ENCODE measurements at regions not wholly inside any gene's neighbourhood (a gene's known extent, or its start where the extent isn't known, plus 50 kb on each side); places are given as distances from the start of the nearest gene placed in this dataset.

DNA sequence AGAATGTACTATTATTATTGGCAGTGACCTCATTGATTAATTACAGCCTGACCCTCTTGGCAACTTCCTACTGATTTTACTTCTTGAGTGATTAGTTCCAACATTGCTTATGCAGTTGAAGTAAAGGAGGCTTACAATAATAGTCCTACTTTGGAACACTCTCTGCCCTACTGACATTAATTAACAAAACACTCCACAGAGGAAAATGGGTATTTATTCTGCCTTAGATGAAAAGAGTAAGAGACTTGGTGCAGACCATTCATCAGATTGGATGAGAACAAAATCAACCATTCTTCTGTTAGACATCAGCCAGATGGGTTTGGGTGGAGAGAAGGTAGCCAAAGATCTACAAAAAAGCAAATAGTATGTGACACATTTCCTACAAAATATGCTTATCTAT is 363.8 kb downstream of the FAT3 start:
- H3K36me3 Mint-ChIP-seq (ENCODE audit: low read depth): no peaks in the 10 kb centered on the region
- peaks cover 4% of the 10 kb centered on the region for H3K9me3 Mint-ChIP-seq (ENCODE audit: low read depth)
- DNase-seq (ENCODE audit: low spot score): no peak
- H3K4me3 Mint-ChIP-seq (ENCODE audit: unreplicated experiment): no peak overlapping the region
- TF ChIP-seq, protein P1, sequence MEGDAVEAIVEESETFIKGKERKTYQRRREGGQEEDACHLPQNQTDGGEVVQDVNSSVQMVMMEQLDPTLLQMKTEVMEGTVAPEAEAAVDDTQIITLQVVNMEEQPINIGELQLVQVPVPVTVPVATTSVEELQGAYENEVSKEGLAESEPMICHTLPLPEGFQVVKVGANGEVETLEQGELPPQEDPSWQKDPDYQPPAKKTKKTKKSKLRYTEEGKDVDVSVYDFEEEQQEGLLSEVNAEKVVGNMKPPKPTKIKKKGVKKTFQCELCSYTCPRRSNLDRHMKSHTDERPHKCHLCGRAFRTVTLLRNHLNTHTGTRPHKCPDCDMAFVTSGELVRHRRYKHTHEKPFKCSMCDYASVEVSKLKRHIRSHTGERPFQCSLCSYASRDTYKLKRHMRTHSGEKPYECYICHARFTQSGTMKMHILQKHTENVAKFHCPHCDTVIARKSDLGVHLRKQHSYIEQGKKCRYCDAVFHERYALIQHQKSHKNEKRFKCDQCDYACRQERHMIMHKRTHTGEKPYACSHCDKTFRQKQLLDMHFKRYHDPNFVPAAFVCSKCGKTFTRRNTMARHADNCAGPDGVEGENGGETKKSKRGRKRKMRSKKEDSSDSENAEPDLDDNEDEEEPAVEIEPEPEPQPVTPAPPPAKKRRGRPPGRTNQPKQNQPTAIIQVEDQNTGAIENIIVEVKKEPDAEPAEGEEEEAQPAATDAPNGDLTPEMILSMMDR (IDR thresholded peaks at IDR 0.05): no peak
- H3K27me3 Mint-ChIP-seq (ENCODE audit: low read depth): no peaks in the 10 kb centered on the region
- no peak overlapping the region for H3K27ac Mint-ChIP-seq (ENCODE audit: unreplicated experiment)
- H3K4me1 Mint-ChIP-seq (ENCODE audit: low read depth): peaks cover 22% of the 10 kb centered on the region

DNA sequence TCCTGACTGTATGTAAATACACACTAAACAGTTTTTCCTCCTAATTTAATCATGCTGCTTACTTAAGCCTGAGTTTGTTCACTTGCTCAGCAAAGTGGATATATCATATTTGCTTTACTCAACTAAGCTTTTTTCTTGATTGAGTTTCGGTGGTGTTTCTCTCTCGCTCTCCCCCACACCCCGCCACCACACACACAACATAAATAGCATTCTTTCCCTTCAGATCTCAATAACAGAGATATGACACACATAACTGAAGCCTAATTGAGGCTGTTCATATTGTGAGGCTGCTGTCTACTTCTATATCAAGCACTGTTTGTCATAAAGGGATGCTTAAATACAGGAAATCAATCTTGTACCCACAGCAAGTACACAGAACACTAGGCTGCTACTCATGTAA is 364.9 kb downstream of the FAT3 start:
- H3K4me3 Mint-ChIP-seq (ENCODE audit: unreplicated experiment): no peak overlapping the region
- H3K9me3 Mint-ChIP-seq (ENCODE audit: low read depth): peaks cover 4% of the 10 kb centered on the region
- TF ChIP-seq, protein P1 (IDR thresholded peaks at IDR 0.05): no peak

DNA sequence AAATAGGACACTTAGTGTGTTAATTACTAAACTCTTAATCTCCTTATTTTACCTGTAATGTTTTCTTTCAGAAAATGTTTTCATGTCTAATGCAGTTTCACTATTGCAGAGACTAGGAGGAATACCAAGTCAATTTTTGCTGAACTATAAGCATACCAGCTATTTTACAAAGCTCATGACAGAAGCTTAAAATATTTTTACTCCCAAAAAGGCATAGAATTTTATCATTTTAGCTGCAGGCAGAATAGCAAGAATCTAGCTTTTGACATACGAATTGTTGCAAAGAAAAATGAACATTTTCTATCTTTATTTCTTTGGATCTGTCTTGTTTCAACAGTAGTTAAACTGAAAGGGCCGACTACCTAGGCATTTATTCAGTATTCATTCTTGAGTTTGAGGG is 366.9 kb downstream of the FAT3 start:
- peaks cover 4% of the 10 kb centered on the region for H3K9me3 Mint-ChIP-seq (ENCODE audit: low read depth)
- H3K27me3 Mint-ChIP-seq (ENCODE audit: low read depth): no peaks in the 10 kb centered on the region
- no peak overlapping the region for H3K4me3 Mint-ChIP-seq (ENCODE audit: unreplicated experiment)
- no peaks in the 10 kb centered on the region for H3K36me3 Mint-ChIP-seq (ENCODE audit: low read depth)
- no peak for DNase-seq (ENCODE audit: low spot score)
- peaks cover 18% of the 10 kb centered on the region for H3K4me1 Mint-ChIP-seq (ENCODE audit: low read depth)
- TF ChIP-seq, protein P1 (IDR thresholded peaks at IDR 0.05): no peak
- H3K27ac Mint-ChIP-seq (ENCODE audit: unreplicated experiment): no peak overlapping the region

More for the DNA sequence above, 364.9 kb downstream of the FAT3 start:
- no peaks in the 10 kb centered on the region for H3K36me3 Mint-ChIP-seq (ENCODE audit: low read depth)
- no peak overlapping the region for H3K27ac Mint-ChIP-seq (ENCODE audit: unreplicated experiment)
- no peaks in the 10 kb centered on the region for H3K27me3 Mint-ChIP-seq (ENCODE audit: low read depth)
- DNase-seq (ENCODE audit: low spot score): no peak
- H3K4me1 Mint-ChIP-seq (ENCODE audit: low read depth): peaks cover 21% of the 10 kb centered on the region

DNA sequence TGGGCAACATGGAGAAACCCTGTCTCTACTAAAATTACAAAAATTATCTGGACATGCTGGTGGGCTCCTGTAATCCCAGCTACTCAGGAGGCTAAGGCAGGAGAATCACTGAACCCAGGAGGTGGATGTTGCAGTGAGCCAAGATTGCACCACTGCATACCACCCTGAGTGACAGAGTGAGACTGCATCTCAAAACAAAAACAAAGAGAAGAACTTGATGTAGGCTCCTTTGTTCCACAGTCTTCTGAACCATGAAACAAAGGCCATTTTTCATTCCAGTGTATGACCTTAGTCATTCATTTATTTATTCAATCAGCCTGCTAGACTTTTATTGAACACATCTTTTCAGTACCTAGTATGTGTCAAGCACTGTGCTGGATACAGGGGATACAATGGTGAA is 369.6 kb downstream of the FAT3 start:
- TF ChIP-seq, protein P1 (IDR thresholded peaks at IDR 0.05): no peak
- peaks cover 4% of the 10 kb centered on the region for H3K9me3 Mint-ChIP-seq (ENCODE audit: low read depth)

DNA sequence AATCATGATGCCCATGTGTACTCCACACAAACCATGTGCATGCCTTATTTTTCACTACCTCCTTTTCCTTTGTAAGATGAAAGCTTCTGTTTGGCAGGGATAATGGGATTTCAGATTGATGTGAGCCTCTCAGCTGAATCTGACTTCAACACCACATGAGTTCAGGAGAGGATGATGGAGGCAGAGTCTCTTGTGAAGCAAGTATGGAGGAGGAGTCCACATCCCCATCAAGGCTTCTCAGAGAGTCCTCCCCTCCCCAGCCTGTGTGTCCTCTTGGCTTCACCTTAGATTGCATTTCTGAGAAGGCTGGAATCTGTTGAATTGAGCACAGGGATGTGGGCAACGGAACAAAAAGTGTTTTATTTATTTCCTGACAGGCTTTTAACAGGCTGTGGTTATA is 370.4 kb downstream of the FAT3 start:
- Mint-ChIP-seq H3K4me1 (ENCODE audit: low read depth) (peaks cover 23% of the 10 kb centered on the region), H3K27ac (ENCODE audit: unreplicated experiment) (no peak overlapping the region), H3K4me3 (ENCODE audit: unreplicated experiment) (no peak overlapping the region), H3K9me3 (ENCODE audit: low read depth) (peaks cover 4% of the 10 kb centered on the region), H3K36me3 (ENCODE audit: low read depth) (peaks cover 1% of the 10 kb centered on the region), H3K27me3 (ENCODE audit: low read depth) (no peaks in the 10 kb centered on the region)
- TF ChIP-seq, protein P1 (IDR thresholded peaks at IDR 0.05): no peak
- no peak for DNase-seq (ENCODE audit: low spot score)

More for the DNA sequence above, 369.6 kb downstream of the FAT3 start:
- Mint-ChIP-seq H3K27me3 (ENCODE audit: low read depth) (no peaks in the 10 kb centered on the region), H3K4me3 (ENCODE audit: unreplicated experiment) (no peak overlapping the region), H3K36me3 (ENCODE audit: low read depth) (peaks cover 1% of the 10 kb centered on the region), H3K27ac (ENCODE audit: unreplicated experiment) (no peak overlapping the region), H3K4me1 (ENCODE audit: low read depth) (peaks cover 23% of the 10 kb centered on the region)
- no peak for DNase-seq (ENCODE audit: low spot score)
